ENCODE measurements at regions not wholly inside any gene's neighbourhood (a gene's known extent, or its start where the extent isn't known, plus 50 kb on each side); places are given as distances from the start of the nearest gene placed in this dataset.

DNA sequence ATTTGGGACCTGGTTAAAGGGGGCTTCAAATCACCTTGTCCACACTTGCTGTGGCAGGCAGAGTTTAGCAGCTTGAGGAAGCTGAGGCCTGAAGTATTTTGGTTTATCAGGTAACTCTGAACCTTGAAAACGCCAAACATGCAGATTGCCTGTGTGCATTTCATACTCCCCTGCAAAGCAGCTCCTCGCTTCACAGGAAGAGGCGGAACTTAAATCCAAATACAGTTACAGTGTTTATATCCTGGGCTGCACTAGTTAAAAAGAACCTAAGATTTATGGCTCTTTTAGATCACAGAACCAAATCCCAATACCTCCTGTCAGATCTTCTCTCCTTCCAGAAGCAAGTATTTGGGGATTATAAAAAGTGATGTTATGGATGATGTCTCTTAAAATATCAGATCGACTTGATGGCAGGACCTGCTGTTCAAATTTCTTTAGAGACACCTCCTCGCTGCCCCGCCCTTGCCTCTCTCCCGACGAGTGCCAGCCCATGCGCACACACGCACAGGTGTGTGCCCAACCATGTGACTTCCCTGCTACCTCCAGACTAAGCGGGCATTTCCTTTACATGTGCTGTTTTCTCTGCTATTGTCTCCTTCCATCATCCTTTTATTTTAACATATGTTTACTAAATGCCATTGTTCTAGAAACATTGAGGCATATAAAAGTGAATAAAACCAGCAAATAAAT, 224.6 kb upstream of the FOXQ1 start:
- no peak for TF ChIP-seq CTCF (conservative IDR thresholded peaks at IDR 0.05 in 1 of 2, IDR thresholded peaks at IDR 0.05 in 1 of 2; ENCODE audit: extremely low read depth in 1 of 2, insufficient read depth in 1 of 2, low read depth in 1 of 2, low read length in 2 of 2)
- no peak for TF ChIP-seq EZH2 (IDR thresholded peaks at IDR 0.05; ENCODE audit: borderline replicate concordance, low read length)

Measured in mammary epithelial cell (primary cell).